ENCODE measurements at regions not wholly inside any gene's neighbourhood (a gene's known extent, or its start where the extent isn't known, plus 50 kb on each side); places are given as distances from the start of the nearest gene placed in this dataset.

DNA sequence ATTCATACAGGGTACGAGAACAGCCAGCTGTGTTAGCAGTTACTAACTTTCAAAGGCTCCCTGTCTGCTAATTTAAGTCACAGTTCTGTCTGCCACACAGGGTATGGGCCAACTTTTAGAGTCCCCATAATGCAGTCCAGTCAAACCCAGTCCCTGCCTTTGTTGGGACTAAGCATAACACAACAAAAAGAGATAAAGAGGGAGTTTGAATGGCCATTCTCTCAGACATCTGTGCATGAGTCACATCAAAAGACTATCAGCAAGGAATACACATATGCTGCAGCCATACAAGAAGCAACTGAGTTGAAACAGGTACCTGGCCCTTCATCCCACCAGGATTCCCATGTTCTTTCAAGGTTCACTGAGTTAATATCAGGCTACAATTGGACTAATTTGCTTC lies 744.5 kb upstream of the C9orf72 start:
- Histone ChIP-seq H3K36me3 (replicated peaks; ENCODE audit: insufficient read depth, low read length) (no peaks in the 10 kb centered on the region), H3K27ac (ENCODE audit: low read length) (no peak overlapping the region), H3K79me2 (ENCODE audit: low read length) (no peaks in the 10 kb centered on the region), H3K9me2 (replicated peaks; ENCODE audit: insufficient read depth, low read length) (no peaks in the 10 kb centered on the region), H3K4me1 (ENCODE audit: low read length) (no peaks in the 10 kb centered on the region), H3K27me3 (replicated peaks; ENCODE audit: insufficient read depth, low read length) (no peaks in the 10 kb centered on the region), H3K4me3 (ENCODE audit: low read length) (no peak overlapping the region), H2AFZ (ENCODE audit: low read length) (no peak overlapping the region), H3K9me3 (replicated peaks; ENCODE audit: insufficient read depth, low read length) (no peaks in the 10 kb centered on the region), H4K20me1 (ENCODE audit: insufficient read depth, low read length) (no peaks in the 10 kb centered on the region), H3F3A (ENCODE audit: insufficient read depth, low read length) (no peaks in the 10 kb centered on the region), H3K4me2 (ENCODE audit: low read depth, low read length) (no peak overlapping the region), H3K9ac (ENCODE audit: low read length) (no peak overlapping the region)
- no peak for DNase-seq
- no peak for TF ChIP-seq EZH2 (optimal IDR thresholded peaks at IDR 0.05; ENCODE audit: low read depth, low read length)
- TF ChIP-seq EZH2phosphoT487 (IDR thresholded peaks at IDR 0.05; ENCODE audit: low read length), result no peak
- no peak for TF ChIP-seq CTCF (IDR thresholded peaks at IDR 0.05; ENCODE audit: low read length)

DNA sequence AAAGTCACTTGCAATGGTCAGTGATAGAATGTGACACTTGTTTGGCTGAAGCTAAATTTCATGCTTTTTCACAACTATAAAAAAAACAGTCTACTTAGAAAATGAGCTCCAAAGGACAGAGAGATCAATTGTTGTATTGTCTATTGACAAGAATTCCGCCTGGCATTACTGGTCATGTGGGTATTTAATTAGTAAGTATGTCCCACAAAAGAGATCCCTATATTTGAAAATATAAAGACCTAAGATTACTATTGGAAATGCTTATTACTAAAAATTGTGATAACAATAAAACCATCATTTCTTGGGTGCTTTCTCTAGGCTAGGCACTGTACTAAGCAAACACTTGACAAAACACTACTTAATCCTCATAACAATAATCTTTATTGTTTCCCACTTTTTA lies 745.2 kb upstream of the C9orf72 start:
- Histone ChIP-seq H3K36me3 (replicated peaks; ENCODE audit: insufficient read depth, low read length) (no peaks in the 10 kb centered on the region), H3F3A (ENCODE audit: insufficient read depth, low read length) (no peaks in the 10 kb centered on the region), H3K79me2 (ENCODE audit: low read length) (no peaks in the 10 kb centered on the region), H3K4me1 (ENCODE audit: low read length) (no peaks in the 10 kb centered on the region), H3K27me3 (replicated peaks; ENCODE audit: insufficient read depth, low read length) (no peaks in the 10 kb centered on the region), H3K4me2 (ENCODE audit: low read depth, low read length) (no peak overlapping the region), H3K9me2 (replicated peaks; ENCODE audit: insufficient read depth, low read length) (no peaks in the 10 kb centered on the region), H2AFZ (ENCODE audit: low read length) (no peak overlapping the region), H4K20me1 (ENCODE audit: insufficient read depth, low read length) (no peaks in the 10 kb centered on the region), H3K4me3 (ENCODE audit: low read length) (no peak overlapping the region), H3K27ac (ENCODE audit: low read length) (no peak overlapping the region), H3K9me3 (replicated peaks; ENCODE audit: insufficient read depth, low read length) (no peaks in the 10 kb centered on the region), H3K9ac (ENCODE audit: low read length) (no peak overlapping the region)
- no peak for DNase-seq
- TF ChIP-seq EZH2phosphoT487 (IDR thresholded peaks at IDR 0.05; ENCODE audit: low read length), result no peak
- TF ChIP-seq EZH2 (optimal IDR thresholded peaks at IDR 0.05; ENCODE audit: low read depth, low read length), result no peak
- no peak for TF ChIP-seq CTCF (IDR thresholded peaks at IDR 0.05; ENCODE audit: low read length)

- Histone ChIP-seq H3K9me2 (replicated peaks; ENCODE audit: insufficient read depth, low read length) (no peaks in the 10 kb centered on the region), H3K9ac (ENCODE audit: low read length) (no peak overlapping the region), H3K4me3 (ENCODE audit: low read length) (no peak overlapping the region), H3K4me1 (ENCODE audit: low read length) (no peaks in the 10 kb centered on the region), H3F3A (ENCODE audit: insufficient read depth, low read length) (no peaks in the 10 kb centered on the region), H3K36me3 (replicated peaks; ENCODE audit: insufficient read depth, low read length) (no peaks in the 10 kb centered on the region), H3K27ac (ENCODE audit: low read length) (no peak overlapping the region), H4K20me1 (ENCODE audit: insufficient read depth, low read length) (no peaks in the 10 kb centered on the region), H3K9me3 (replicated peaks; ENCODE audit: insufficient read depth, low read length) (no peaks in the 10 kb centered on the region), H3K79me2 (ENCODE audit: low read length) (no peaks in the 10 kb centered on the region), H2AFZ (ENCODE audit: low read length) (no peak overlapping the region), H3K27me3 (replicated peaks; ENCODE audit: insufficient read depth, low read length) (no peaks in the 10 kb centered on the region), H3K4me2 (ENCODE audit: low read depth, low read length) (no peak overlapping the region)
- TF ChIP-seq EZH2 (optimal IDR thresholded peaks at IDR 0.05; ENCODE audit: low read depth, low read length), result no peak
- TF ChIP-seq EZH2phosphoT487 (IDR thresholded peaks at IDR 0.05; ENCODE audit: low read length), result no peak
- no peak for TF ChIP-seq CTCF (IDR thresholded peaks at IDR 0.05; ENCODE audit: low read length)
- no peak for DNase-seq
Observed at GRCh38 chr9:28319981-28320380, 746.7 kb upstream of the C9orf72 start.
